GM18505 (cell line): ENCODE measurements at regions not wholly inside any gene's neighbourhood (a gene's known extent, or its start where the extent isn't known, plus 50 kb on each side); places are given as distances from the start of the nearest gene placed in this dataset.

ENCODE experiments used
- ATAC-seq: cut with Tn5 transposase; IDR thresholded peaks from one replicate; pipeline ENCODE4 v1.9.1; 2021; ENCODE audit not compliant: unreplicated experiment
- POLR2A ChIP-seq: IDR thresholded peaks from 4 replicates; pipeline ENCODE4 v1.6.1; 2011; ENCODE audit warnings: borderline replicate concordance; ENCODE audit not compliant: insufficient read depth, insufficient read length; ENCODE audit errors: extremely low read depth

GRCh38 chr2:12666445-12666844 is 50.3 kb upstream of the TRIB2 start:
- ATAC-seq, result no peak
- TF ChIP-seq POLR2A, result no peak
